ENCODE measurements at regions not wholly inside any gene's neighbourhood (a gene's known extent, or its start where the extent isn't known, plus 50 kb on each side); places are given as distances from the start of the nearest gene placed in this dataset.

- no peaks in the 10 kb centered on the region for H4K20me1 ChIP-seq (ENCODE audit: insufficient read depth, low read length)
- no peak overlapping the region for H3K4me3 ChIP-seq (ENCODE audit: insufficient read depth, low read length)
- H3K4me2 ChIP-seq (ENCODE audit: insufficient read depth, low read length), result no peak overlapping the region
- H2AFZ ChIP-seq (ENCODE audit: low read length), result peak overlapping the region; percentile 30
- H3K36me3 ChIP-seq (ENCODE audit: insufficient read depth, low read length), result no peaks in the 10 kb centered on the region
- no peaks in the 10 kb centered on the region for H3K9me3 ChIP-seq (ENCODE audit: low read depth, low read length)
- no peak for DNase-seq (ENCODE audit: insufficient read length, low spot score, missing footprints)
- no peaks in the 10 kb centered on the region for H3K27me3 ChIP-seq (ENCODE audit: insufficient read depth, low read length)
- no peaks in the 10 kb centered on the region for H3K79me2 ChIP-seq (ENCODE audit: insufficient read depth, low read length)
- H3K27ac ChIP-seq (ENCODE audit: low read depth, low read length), result no peak overlapping the region
- TF ChIP-seq, protein P1, sequence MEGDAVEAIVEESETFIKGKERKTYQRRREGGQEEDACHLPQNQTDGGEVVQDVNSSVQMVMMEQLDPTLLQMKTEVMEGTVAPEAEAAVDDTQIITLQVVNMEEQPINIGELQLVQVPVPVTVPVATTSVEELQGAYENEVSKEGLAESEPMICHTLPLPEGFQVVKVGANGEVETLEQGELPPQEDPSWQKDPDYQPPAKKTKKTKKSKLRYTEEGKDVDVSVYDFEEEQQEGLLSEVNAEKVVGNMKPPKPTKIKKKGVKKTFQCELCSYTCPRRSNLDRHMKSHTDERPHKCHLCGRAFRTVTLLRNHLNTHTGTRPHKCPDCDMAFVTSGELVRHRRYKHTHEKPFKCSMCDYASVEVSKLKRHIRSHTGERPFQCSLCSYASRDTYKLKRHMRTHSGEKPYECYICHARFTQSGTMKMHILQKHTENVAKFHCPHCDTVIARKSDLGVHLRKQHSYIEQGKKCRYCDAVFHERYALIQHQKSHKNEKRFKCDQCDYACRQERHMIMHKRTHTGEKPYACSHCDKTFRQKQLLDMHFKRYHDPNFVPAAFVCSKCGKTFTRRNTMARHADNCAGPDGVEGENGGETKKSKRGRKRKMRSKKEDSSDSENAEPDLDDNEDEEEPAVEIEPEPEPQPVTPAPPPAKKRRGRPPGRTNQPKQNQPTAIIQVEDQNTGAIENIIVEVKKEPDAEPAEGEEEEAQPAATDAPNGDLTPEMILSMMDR (IDR thresholded peaks at IDR 0.05; ENCODE audit: extremely low read depth, low read depth, low read length), result no peak
- H3K4me1 ChIP-seq (ENCODE audit: insufficient read depth, low read length), result no peaks in the 10 kb centered on the region
Observed at GRCh38 chr13:80235967-80236302, 105.0 kb downstream of the SPRY2 start.

- no peaks in the 10 kb centered on the region for H3K27me3 ChIP-seq (ENCODE audit: insufficient read depth, low read length)
- DNase-seq (ENCODE audit: insufficient read length, low spot score, missing footprints), result no peak
- H3K36me3 ChIP-seq (ENCODE audit: insufficient read depth, low read length), result no peaks in the 10 kb centered on the region
- no peak overlapping the region for H3K4me2 ChIP-seq (ENCODE audit: insufficient read depth, low read length)
- H3K27ac ChIP-seq (ENCODE audit: low read depth, low read length), result no peak overlapping the region
- no peaks in the 10 kb centered on the region for H3K9me3 ChIP-seq (ENCODE audit: low read depth, low read length)
- no peaks in the 10 kb centered on the region for H3K4me1 ChIP-seq (ENCODE audit: insufficient read depth, low read length)
- peak overlapping the region; percentile 30 for H2AFZ ChIP-seq (ENCODE audit: low read length)
- TF ChIP-seq, protein P1 (IDR thresholded peaks at IDR 0.05; ENCODE audit: extremely low read depth, low read depth, low read length), result no peak
- no peaks in the 10 kb centered on the region for H3K79me2 ChIP-seq (ENCODE audit: insufficient read depth, low read length)
- no peak overlapping the region for H3K4me3 ChIP-seq (ENCODE audit: insufficient read depth, low read length)
- no peaks in the 10 kb centered on the region for H4K20me1 ChIP-seq (ENCODE audit: insufficient read depth, low read length)
Observed at GRCh38 chr13:80235166-80235966, 105.6 kb downstream of the SPRY2 start.

- Histone ChIP-seq H3K79me2 (ENCODE audit: insufficient read depth, low read length) (no peaks in the 10 kb centered on the region), H4K20me1 (ENCODE audit: insufficient read depth, low read length) (no peaks in the 10 kb centered on the region), H3K9me3 (ENCODE audit: low read depth, low read length) (no peaks in the 10 kb centered on the region), H3K4me1 (ENCODE audit: insufficient read depth, low read length) (no peaks in the 10 kb centered on the region), H3K27ac (ENCODE audit: low read depth, low read length) (no peak overlapping the region), H3K27me3 (ENCODE audit: insufficient read depth, low read length) (no peaks in the 10 kb centered on the region), H3K4me3 (ENCODE audit: insufficient read depth, low read length) (no peak overlapping the region), H3K36me3 (ENCODE audit: insufficient read depth, low read length) (no peaks in the 10 kb centered on the region), H3K4me2 (ENCODE audit: insufficient read depth, low read length) (no peak overlapping the region), H2AFZ (ENCODE audit: low read length) (no peak overlapping the region)
- TF ChIP-seq, protein P1 (IDR thresholded peaks at IDR 0.05; ENCODE audit: extremely low read depth, low read depth, low read length), result no peak
- DNase-seq (ENCODE audit: insufficient read length, low spot score, missing footprints), result no peak
Observed at GRCh38 chr13:80227645-80228044, 113.3 kb downstream of the SPRY2 start.

DNA sequence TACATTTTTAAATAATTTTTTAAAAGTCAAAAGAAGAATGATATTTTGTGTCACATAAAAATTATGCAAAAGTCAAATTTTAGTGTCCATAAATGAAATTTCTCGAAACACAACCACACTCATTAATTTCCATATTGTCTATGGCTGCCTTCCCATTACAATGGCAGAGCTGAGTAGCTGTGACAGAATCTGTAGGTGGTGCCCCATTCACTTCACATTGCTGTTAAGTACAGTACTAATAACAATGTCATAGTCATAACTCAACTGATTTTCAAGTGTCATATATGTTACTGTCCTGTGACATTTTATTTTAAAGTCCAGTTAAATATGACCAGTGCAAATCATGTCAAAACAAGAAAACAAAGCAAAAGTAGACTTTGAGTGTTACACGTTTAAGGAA lies 114.3 kb downstream of the SPRY2 start:
- no peaks in the 10 kb centered on the region for H3K27me3 ChIP-seq (ENCODE audit: insufficient read depth, low read length)
- no peaks in the 10 kb centered on the region for H3K79me2 ChIP-seq (ENCODE audit: insufficient read depth, low read length)
- no peak overlapping the region for H3K27ac ChIP-seq (ENCODE audit: low read depth, low read length)
- H2AFZ ChIP-seq (ENCODE audit: low read length), result no peak overlapping the region
- H3K9me3 ChIP-seq (ENCODE audit: low read depth, low read length), result no peaks in the 10 kb centered on the region
- H3K4me2 ChIP-seq (ENCODE audit: insufficient read depth, low read length), result no peak overlapping the region
- H3K4me3 ChIP-seq (ENCODE audit: insufficient read depth, low read length), result no peak overlapping the region
- TF ChIP-seq, protein P1 (IDR thresholded peaks at IDR 0.05; ENCODE audit: extremely low read depth, low read depth, low read length), result no peak
- H3K4me1 ChIP-seq (ENCODE audit: insufficient read depth, low read length), result no peaks in the 10 kb centered on the region
- H4K20me1 ChIP-seq (ENCODE audit: insufficient read depth, low read length), result no peaks in the 10 kb centered on the region
- DNase-seq (ENCODE audit: insufficient read length, low spot score, missing footprints), result no peak
- no peaks in the 10 kb centered on the region for H3K36me3 ChIP-seq (ENCODE audit: insufficient read depth, low read length)
